Gastrocnemius medialis (tissue), 4 donors: ENCODE measurements at regions not wholly inside any gene's neighbourhood (a gene's known extent, or its start where the extent isn't known, plus 50 kb on each side); places are given as distances from the start of the nearest gene placed in this dataset.

ENCODE experiments used
- CTCF ChIP-seq, 5 experiments: fragments of 450-650 bp in 3 of 5; fragments of 200-600 bp in 2 of 5; sonication (generic) in 2 of 5; IDR thresholded peaks in 4 of 5; conservative IDR thresholded peaks in 1 of 5; 1 replicate in 4 of 5; 2 replicates in 1 of 5; pipeline ENCODE4 v1.5.1; 2016 to 2019; ENCODE audit warnings: antibody characterized with exemption in 5 of 5, mild to moderate bottlenecking in 3 of 5, moderate library complexity in 3 of 5
- POLR2A ChIP-seq, 2 donors: fragments of 450-650 bp; IDR thresholded peaks; one replicate each; pipeline ENCODE4 v1.6.1; 2017; ENCODE audit warnings: antibody characterized with exemption in 2 of 2, mild to moderate bottlenecking in 2 of 2, moderate library complexity in 2 of 2

- TF ChIP-seq CTCF (IDR thresholded peaks at IDR 0.05 in 4 of 5, conservative IDR thresholded peaks at IDR 0.05 in 1 of 5) (no peak), POLR2A (IDR thresholded peaks at IDR 0.05) (no peak)
Observed at GRCh38 chr15:85298366-85298765, 82.0 kb upstream of the AKAP13 start.
